ENCODE measurements at regions not wholly inside any gene's neighbourhood (a gene's known extent, or its start where the extent isn't known, plus 50 kb on each side); places are given as distances from the start of the nearest gene placed in this dataset.

DNA sequence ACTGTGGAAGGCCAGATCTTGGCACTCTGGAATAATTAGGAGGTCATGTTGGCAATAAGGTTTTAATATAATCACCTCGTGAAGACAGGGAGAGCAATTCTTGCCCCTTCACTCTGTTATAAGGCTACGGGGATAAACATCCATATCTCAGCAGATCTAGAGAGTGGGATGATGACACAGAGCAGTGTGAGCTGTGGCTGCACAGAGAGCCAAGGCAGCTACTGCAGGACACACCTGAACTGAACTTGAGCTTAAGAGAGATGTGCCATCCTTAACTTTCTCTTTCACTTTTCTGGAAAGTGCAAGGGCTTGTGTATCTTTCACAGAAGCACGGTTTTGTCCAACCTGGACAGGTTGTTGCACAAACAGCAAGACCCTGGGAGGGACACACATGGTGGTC is 174.7 kb downstream of the GATA3 start:
- DNase-seq (ENCODE audit: low read depth), result no peak

DNA sequence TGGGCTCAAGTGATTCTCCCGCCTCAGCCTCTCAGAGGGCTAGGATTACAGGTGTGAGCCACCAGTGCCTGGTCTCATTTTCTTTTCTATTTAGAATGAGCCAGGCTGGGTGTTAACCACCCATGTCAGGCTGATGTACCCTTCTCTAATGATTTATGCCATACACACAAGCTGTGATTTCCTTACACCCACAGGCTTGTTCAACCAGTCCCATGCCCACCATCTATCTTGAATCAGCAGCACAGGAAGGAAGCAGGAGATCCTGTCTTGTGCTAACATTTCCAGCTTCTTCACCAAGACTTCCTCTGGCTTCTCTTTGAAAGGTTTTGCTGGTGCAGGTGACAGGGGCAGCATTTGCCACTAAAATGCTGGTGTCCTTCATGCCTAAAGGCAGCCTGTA is 176.4 kb downstream of the GATA3 start:
- no peak for DNase-seq (ENCODE audit: low read depth)

DNA sequence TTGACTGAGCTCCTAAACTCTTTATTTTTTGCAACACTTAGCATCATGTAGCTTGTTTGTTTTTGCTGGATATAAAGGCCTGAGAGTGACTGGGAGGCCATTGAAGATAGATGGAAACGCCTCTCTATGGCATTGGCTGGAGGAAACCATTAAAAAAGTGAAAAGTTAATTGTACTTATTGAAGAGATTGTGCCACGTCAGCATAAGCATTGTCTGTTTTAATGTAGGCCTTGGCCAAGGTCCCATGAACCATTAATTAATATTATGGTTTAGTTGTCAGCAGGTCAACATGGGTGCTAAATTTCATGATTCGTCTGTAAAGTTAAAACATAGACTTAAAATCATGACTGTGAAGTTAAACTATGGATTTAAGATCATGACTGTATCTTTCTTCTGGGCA is 178.6 kb downstream of the GATA3 start:
- DNase-seq (ENCODE audit: low read depth), result no peak

DNA sequence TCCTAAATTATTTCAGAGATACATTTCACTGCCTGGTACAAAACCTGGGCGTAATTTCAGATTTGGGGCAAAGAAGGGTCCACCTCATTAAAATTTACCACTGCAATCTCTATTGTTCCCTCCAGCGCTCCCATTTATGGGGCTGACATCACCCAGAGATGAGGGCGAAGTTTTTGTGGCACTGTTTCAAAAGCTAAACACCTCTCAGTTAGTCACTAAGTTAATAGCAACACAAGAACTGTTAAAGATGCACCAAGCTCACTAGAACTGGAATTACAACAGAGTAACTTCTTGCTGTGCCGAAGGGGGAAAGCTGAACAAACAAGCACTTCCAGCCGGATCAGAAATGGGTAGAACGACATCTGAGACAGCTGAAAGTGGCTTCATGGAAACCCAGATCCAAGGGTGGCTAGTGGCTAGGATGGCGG is 179.4 kb downstream of the GATA3 start:
- no peak for DNase-seq (ENCODE audit: low read depth)

DNA sequence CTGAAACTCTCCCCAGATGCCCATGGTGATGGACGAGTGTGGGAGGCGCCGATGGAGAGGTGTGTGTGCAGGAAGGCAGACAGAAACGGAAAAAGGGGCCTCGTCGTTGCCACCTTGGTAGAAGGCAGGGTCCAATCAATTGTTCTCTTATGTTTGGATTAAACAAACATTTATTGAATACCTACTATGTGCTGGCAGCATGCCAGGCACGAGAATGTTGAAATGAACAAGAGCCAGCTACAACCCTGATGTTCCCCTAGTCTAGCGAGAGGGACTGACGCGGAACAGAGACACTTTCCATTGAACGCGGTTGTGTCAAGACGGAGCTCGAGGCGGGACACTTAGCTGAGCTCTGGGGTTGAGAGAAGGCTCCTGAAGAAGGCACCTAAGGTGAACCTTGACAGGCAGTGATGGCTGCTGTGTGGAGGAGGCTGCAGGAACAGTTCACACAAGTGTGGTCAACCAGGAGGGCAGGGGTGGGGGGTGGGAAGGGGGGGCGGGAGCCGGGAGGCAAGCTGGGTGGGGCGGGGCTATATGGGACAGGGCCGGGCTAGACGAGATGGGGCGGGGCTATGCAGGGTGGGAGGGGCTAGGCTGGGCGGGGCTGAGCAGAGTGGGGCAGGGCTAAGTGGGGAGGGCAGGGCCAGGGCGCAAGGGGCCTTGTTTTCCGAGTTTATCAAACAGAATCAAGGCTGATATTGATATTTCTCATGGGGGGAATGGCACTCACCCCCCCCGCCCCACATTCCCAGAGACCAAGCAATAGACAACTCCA is 181.0 kb downstream of the GATA3 start:
- no peak for DNase-seq (ENCODE audit: low read depth)

DNA sequence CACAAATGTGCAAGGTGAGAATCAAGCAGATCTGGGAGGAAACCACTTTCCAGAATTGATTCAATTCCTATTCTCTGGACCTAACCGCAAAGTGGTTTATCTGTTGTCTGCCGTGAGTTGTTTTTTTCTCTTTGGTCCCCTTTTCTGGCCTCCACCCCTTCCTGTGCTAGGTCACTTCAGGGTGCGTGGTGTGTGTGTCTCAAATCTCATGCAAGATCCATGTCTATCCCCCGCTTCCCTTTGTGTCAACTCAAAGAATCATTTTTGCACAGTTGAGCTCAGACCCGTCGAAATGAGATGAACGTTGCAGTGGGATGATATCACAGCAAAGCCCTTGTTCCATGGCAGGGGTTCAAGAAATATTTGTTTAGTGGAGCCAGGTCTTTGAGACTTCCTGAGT is 184.5 kb downstream of the GATA3 start:
- DNase-seq (ENCODE audit: low read depth), result no peak

DNA sequence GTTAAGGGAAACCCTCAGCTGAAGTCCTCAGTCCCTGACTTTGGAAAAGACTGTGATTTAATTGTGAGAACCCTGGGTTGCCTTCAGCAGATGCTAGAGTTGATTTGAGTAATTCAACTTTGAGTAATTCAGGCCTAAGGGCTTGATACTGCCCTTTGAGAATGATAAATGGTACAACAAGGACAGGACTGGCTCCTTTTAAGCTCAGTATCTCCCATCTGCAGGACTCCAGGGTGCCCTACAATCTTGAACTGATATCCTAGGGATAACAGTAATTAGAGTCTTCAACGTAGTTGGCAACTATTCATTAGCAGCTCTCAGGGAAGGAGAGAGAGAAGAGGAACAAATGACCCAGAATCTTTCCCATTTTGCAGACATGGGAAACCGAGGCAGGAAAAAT is 186.4 kb downstream of the GATA3 start:
- DNase-seq (ENCODE audit: low read depth), result no peak

DNA sequence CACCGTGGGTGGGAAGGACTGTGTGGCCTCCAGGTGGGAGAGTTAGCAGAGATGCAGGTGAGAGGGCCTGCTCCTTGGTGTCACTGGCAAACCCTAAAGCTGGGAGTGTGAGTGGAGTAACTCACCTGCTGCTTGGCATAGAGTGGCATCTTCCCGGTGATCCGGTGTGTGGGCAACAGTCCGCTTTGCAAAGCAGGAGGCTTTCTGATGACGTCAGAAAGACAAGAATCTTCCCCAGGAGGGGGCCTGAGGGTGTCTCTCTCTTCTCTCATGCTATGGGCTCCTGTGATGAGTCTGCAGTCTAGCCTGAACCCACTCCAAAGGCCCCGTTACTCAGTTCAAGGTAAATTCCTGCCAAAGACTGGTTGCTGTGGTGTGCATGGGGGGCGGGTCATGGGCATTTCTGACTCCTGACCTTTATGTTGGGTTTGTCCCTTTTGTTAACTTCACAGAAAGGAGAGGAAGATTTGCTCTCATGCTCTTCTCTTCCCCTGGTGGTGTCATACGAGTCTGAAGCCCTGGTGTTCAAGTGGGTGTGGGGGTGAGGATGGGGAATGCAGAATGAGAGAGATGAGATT is 187.9 kb downstream of the GATA3 start:
- DNase-seq (ENCODE audit: low read depth), result no peak

DNA sequence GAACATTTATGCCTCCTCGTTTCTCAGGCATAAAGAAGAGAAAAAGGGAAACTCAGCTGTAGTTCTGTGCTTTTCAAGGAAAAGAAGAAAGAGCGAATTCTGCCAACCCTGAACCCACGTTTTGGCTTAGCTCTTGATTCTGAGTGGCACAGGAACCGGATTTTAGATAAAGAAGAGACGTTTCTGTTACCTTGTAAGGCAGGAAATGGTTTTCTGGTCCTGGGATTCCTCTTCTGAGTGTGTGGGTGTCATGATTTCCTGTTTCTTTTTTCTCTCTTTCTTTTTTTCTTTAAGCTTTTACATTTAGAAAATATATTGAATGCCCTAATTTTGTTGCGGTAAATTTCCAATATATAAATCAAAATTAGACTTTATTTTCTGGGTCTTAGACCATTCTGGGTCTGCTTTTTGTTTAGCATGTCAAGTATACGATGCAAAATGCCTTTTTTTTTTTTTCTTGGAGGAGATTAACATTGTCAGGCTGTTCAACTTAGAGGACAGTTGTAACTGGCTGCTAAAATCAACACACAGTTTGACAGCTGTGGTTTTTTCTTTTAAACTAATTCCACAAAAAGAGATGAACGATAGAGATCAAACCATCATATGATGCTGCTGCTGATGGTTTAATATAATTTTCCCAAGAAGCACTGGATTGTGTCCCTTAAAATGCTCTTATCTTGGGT is 190.8 kb downstream of the GATA3 start:
- DNase-seq (ENCODE audit: low read depth), result no peak

DNA sequence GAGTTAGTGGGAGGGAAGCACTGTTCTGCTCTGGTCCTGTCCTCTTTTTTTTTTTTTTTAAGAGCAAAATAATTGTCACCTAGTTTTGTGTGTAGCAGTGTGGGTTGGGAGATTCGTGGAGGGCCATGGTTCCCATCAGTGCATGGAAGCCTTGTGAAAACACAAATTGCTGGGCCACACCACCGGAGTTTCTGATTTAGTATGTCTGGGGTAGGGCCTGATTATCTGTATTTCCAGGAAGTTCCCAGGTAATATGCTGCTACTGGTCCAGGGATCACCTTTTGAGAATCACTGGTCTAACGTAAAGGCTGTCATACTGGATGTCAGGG is 191.3 kb downstream of the GATA3 start:
- DNase-seq (ENCODE audit: low read depth), result no peak

DNA sequence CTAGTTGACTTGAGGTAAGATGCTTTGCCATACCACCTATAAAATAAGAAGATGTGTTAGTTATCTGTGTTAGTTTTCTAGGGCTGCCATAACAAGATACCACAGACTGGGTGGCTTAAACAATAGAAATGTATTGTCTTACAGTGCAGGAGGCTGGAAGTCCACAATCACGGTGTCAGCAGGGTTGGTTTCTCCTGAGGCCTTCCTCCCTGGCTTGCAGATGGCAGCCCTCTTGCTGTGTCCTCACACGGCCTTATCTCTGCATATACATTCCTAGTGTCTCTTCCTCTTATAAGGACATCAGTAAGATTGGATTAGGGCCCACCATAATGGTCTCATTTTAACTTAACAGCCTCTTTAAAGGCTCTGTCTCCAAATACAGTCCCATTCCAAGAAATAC is 192.1 kb downstream of the GATA3 start:
- no peak for DNase-seq (ENCODE audit: low read depth)

DNA sequence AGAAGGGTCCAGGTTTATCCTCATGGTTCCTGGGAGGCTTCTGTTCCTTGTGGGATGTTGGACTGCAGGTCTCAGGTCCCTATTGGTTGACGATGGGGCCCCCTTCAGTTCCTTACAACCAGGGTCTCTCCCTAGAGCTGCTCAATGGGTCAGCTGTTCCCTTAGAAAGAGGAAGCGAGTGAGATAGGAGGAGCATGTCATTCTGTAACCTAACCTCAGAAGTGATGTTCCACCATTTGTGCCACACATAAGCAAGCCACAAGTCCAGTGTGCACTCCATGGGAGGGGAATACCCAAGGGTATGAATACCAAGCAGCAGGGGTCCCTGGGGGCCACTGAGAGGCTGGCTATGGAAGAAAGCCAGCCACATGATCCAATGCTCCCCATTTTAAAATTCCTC is 192.7 kb downstream of the GATA3 start:
- DNase-seq (ENCODE audit: low read depth), result no peak

DNA sequence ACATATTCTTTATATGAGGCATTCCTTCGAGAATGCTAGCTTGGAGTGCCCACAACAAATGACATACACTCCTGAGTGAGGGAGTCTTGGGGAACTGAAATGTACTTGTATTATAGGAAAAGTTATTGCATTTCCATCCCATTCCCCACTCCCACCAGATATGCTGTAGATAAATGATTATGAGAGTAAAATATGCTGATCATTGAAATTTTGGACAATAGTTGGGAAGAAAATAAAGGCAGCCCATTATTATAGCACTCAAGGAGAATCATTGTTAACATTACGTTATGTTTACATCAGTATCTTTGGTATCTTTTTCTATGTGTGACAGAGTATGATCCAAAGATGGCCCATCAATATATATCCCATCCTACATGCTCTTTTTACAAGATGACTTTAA is 194.4 kb downstream of the GATA3 start:
- no peak for DNase-seq (ENCODE audit: low read depth)

DNA sequence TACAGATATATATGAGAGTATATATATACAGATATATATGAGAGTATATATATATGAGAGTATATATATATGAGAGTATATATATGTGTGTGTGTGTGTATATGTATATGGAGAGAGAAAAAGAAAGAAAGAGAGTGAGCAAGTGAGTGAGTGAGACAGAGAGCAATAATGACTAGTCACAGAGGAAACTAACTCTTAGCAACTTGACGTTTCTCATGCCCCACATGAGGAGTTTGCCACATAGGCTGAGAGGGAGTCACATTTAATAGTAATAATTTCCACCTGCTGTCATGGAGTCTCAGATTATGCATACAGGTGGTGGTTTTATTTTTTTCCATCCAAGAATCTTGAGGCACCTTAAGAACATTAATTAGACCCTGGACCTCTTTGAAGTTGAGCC is 199.9 kb downstream of the GATA3 start:
- DNase-seq (ENCODE audit: low read depth), result no peak

DNA sequence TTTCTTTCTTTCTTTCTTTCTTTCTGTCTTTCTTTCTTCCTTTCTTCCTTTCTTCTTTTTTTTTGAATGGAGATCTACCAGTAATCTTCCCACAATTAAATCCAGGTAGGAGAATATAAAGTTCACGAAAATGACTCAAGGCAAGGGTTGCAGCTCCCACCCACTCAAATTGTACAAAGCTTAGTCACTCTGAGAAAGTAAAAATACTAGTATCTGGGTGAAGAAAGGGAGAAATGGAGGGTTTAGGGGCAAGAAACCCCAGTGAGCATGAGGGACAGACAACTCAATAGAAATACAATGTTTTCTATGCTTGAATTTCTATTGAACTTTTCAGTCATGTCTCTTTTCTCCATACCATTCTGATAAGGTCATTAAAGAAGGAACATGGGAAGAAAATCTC is 200.8 kb downstream of the GATA3 start:
- DNase-seq (ENCODE audit: low read depth), result no peak

DNA sequence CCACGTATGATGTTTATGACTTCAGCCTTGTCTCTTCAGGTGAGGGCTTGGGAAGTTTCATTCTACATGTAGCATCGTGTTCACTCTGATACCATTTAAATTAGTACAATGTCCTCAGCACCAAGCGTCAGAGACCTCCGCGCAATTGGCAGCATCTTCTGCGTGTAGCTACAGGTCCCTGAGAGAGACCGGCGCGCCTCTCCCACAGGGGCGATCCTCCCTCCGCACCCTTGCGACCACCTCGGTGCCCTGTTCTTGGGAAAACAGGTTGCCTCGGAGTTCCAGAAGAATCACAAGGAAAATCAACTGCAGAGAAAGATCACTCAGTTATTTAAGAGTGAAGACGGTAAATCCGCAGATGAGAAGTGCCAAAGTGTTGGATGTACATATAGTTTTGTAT is 206.2 kb downstream of the GATA3 start:
- DNase-seq (ENCODE audit: low read depth), result no peak

DNA sequence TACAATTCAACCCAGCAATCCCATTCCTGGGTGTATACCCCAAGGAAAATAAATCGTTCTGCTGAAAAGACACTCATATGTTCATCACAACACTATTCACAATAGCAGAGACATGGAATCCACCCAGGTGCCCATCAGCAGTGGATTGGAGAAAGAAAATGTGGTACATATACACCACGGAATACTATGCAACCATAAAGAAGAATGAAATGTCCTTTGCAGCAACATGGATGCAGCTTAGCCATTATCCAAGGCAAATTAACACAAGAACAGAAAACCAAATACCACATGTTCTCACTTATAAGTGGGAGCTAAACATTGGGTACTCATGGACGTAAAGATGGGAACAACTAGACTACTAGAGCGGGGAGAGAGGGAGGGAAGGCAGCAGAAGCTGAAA is 207.8 kb downstream of the GATA3 start:
- no peak for DNase-seq (ENCODE audit: low read depth)

DNA sequence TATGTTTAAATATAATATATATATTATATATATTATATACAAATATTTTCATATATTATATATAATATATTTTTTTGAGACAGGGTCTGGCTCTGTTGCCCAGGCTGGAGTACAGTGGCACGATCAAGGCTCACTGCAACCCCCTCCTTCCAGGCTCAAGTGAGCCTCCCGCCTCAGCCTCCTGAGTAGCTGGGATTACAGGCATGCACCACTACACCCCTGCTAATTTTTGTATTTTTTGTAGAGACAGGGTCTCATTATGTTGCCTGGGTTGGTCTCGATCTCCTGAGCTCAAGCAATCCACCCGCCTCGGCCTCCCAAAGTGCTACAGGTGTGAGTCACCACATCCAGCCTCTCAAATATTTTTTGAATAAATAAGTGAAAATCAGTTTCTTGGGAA is 215.5 kb downstream of the GATA3 start:
- DNase-seq (ENCODE audit: low read depth), result no peak

DNA sequence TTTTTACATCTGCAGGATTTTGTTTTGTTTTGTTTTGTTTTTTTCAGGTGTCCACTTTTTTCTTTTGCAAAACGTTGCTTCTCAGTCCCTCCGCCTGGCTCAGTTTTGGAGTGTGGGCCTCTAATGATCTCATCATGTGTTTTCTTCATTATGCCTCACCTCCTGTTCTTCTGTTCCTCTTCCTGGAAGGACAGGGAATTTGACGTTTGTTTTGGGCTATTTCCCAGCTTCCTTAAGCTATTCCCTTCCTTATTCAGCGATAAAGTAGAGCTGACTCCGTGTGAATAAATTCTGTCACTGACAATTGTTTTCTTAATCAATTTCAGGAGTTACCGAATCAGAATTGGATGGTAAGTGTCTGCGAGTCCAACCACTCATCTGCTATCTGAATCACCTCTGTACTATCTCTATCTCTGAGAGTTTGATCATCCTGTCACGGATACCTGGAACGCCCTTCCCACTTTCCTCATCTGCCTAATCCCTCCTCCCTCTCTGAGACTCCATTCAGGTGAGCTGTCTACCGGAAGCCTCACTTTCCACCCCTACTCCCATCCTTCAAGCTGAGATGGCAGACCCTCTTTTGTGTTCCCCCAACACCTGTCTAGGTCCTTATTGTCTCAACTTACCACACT is 218.4 kb downstream of the GATA3 start:
- DNase-seq (ENCODE audit: low read depth), result no peak

DNA sequence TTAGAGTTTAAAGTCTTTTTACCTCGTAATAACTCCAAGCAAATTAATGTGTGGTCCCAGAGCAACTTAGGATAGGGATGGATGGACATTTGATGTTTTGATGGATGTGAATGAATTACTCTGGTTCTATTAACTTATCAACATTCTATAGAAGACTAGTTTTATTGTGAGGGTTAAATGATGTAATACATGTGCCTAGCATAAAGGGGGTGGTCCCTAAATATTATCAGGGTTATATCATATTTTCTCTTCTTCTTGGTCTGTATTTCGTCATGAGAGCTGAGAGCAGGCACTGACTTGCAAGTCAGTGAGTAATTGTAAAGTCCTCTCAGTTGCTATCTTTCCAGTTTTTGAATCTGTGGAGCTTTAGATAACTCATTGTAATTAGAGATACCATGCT is 219.3 kb downstream of the GATA3 start:
- DNase-seq (ENCODE audit: low read depth), result no peak

DNA sequence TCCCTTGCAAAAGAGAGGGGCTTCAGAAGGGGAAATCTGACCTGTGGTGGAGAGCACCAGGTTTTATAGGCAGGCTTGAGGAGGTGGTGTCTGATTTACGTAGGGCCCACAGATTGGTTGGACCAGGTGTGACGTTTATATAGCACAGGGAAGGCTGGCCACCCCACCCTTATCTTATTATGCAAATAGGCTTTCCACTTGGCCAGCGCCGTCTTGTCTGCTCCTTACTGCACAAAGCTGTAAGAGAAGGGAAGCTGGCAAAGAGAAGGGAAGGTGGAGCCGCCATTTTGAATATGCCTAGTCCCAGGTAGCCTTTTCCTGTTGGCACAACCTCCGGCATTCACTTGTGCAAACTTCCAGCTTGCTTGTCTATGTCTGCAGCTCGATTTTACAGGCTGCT is 221.4 kb downstream of the GATA3 start:
- DNase-seq (ENCODE audit: low read depth), result no peak

DNA sequence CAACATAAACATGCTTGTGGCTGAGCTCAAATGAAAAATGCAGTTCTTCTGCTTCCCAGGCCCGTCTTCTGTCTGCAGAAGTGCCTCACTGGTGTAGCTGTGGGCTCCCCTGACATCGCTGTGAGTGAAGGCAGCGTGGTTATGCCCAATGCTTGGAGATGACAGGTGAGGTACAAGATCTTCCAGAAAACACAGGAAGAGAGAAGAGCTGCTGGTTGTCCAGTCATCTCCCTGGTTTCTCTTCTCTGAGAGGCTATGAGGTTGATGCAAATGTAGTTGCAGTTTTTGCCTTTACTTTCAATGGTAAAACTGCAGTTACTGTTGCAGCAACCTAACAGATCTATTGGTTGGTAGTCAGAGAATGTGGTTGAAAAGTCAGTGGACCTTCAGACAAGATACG is 223.6 kb downstream of the GATA3 start:
- no peak for DNase-seq (ENCODE audit: low read depth)

DNA sequence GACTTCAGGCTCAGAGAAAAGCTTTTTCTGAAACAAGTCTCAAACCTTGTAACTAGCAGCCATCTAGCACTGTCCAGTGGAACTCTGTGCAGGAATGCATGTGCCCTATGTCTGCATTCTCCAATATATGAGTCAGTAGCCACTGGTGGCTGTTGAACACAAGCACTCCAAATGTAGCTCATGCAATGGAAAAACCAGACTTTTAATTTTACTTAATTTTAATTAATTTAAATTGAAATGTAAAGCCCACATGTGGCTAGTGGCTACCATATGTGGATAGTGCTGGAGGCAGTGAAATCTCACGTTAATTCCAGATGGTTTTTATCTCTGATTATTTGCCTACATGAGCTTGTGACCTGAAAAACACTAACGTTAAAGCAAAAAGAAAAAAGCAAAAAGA is 225.1 kb downstream of the GATA3 start:
- DNase-seq (ENCODE audit: low read depth), result no peak
